ENCODE measurements at regions not wholly inside any gene's neighbourhood (a gene's known extent, or its start where the extent isn't known, plus 50 kb on each side); places are given as distances from the start of the nearest gene placed in this dataset.

DNA sequence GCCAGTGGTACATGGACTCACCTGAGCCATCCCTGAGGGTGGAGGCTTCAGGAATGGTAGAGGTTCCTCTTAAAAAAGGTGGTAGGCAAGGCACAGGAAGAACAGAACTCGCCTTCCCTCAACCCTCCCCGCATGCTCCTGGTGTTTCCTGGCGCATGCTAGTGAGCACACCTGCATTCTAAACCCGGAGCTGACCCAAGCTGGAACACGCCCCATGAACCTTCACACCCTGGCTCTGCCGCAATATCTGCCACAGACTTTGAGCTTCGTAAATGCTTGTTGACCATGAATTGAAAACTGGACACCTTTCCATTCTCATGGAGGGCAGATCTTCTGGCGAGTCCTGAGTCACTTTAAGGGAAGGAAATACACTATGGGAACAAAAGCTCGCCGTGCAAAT is 601.3 kb upstream of the RAB6C start:
- TF ChIP-seq, protein P1, sequence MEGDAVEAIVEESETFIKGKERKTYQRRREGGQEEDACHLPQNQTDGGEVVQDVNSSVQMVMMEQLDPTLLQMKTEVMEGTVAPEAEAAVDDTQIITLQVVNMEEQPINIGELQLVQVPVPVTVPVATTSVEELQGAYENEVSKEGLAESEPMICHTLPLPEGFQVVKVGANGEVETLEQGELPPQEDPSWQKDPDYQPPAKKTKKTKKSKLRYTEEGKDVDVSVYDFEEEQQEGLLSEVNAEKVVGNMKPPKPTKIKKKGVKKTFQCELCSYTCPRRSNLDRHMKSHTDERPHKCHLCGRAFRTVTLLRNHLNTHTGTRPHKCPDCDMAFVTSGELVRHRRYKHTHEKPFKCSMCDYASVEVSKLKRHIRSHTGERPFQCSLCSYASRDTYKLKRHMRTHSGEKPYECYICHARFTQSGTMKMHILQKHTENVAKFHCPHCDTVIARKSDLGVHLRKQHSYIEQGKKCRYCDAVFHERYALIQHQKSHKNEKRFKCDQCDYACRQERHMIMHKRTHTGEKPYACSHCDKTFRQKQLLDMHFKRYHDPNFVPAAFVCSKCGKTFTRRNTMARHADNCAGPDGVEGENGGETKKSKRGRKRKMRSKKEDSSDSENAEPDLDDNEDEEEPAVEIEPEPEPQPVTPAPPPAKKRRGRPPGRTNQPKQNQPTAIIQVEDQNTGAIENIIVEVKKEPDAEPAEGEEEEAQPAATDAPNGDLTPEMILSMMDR (IDR thresholded peaks at IDR 0.05; ENCODE audit: partially characterized antibody, unreplicated experiment): no peak
- peaks cover 12% of the 10 kb centered on the region for H3K36me3 Mint-ChIP-seq (ENCODE audit: unreplicated experiment)
- no peak overlapping the region for H3K27ac Mint-ChIP-seq (ENCODE audit: unreplicated experiment)
- no peak for DNase-seq
- H3K4me3 Mint-ChIP-seq (ENCODE audit: unreplicated experiment): no peak overlapping the region
- no peaks in the 10 kb centered on the region for H3K4me1 Mint-ChIP-seq (ENCODE audit: low read depth, unreplicated experiment)
- H3K9me3 Mint-ChIP-seq (ENCODE audit: unreplicated experiment): peaks cover 8% of the 10 kb centered on the region
- H3K27me3 Mint-ChIP-seq (ENCODE audit: unreplicated experiment): peaks cover 2% of the 10 kb centered on the region

DNA sequence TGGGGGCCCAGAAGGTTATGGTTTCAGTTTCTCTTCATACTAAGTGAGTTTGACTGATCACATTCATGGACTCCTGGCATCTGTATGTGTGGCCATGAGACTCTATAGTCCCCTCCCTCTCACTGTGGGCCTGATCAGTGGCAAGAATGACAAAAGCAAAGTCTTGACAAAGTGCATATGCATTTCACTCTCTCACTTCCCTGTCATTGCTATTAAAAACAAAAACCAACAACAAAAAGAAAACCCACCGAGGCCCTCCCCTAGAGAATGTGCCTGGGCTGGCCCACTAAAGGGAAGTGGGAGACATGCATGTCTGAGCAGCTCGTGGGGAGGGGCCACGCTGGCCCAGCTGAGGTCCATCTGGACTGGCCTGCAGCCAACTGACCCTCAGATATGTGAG is 600.1 kb upstream of the RAB6C start:
- H3K4me3 Mint-ChIP-seq (ENCODE audit: unreplicated experiment): no peak overlapping the region
- no peak overlapping the region for H3K27ac Mint-ChIP-seq (ENCODE audit: unreplicated experiment)
- no peaks in the 10 kb centered on the region for H3K4me1 Mint-ChIP-seq (ENCODE audit: low read depth, unreplicated experiment)
- peaks cover 8% of the 10 kb centered on the region for H3K9me3 Mint-ChIP-seq (ENCODE audit: unreplicated experiment)
- TF ChIP-seq, protein P1 (IDR thresholded peaks at IDR 0.05; ENCODE audit: partially characterized antibody, unreplicated experiment): no peak
- peaks cover 2% of the 10 kb centered on the region for H3K27me3 Mint-ChIP-seq (ENCODE audit: unreplicated experiment)
- no peak for DNase-seq
- peaks cover 12% of the 10 kb centered on the region for H3K36me3 Mint-ChIP-seq (ENCODE audit: unreplicated experiment)

DNA sequence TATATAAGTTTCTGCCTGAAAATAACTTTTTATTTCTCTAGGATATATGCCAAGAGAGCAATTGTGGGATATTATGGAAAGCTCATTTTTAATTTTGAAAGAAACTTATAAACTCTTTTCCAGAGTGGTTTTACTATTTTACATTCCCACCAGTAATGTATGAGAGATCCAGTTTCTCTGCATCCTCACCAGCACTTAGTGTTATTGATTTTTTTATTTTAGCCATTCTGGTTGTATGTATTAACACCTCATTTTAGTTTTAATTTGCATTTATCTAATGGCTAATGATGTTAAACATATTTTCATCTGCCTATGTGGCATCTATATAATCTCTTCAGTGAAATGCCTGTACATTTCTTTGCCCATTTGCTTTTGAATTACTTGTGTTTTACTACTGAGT is 597.7 kb upstream of the RAB6C start:
- Mint-ChIP-seq H3K9me3 (ENCODE audit: unreplicated experiment) (peaks cover 4% of the 10 kb centered on the region), H3K27ac (ENCODE audit: unreplicated experiment) (no peak overlapping the region), H3K4me3 (ENCODE audit: unreplicated experiment) (no peak overlapping the region), H3K4me1 (ENCODE audit: low read depth, unreplicated experiment) (no peaks in the 10 kb centered on the region), H3K27me3 (ENCODE audit: unreplicated experiment) (peaks cover 2% of the 10 kb centered on the region), H3K36me3 (ENCODE audit: unreplicated experiment) (peaks cover 12% of the 10 kb centered on the region)
- TF ChIP-seq, protein P1 (IDR thresholded peaks at IDR 0.05; ENCODE audit: partially characterized antibody, unreplicated experiment): no peak
- no peak for DNase-seq

DNA sequence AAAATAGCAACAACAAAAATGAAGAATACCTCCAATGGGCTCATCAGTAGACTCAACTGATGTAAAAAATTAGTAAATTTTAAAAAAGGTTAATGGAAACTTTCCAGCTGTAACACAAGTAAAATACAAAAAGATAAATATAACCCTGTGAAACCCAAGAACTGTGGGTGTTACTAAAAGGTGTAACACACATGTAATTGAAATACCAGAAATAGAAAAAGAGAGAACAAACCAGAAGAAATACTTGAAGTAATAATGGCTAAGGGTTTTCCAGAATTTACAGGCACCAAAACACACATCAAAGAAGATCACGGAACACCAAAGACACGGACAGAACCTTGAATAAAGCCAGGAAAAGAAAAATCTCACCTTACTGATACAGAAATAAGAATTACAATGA is 590.6 kb upstream of the RAB6C start:
- H3K27ac Mint-ChIP-seq (ENCODE audit: unreplicated experiment): no peak overlapping the region
- H3K9me3 Mint-ChIP-seq (ENCODE audit: unreplicated experiment): no peaks in the 10 kb centered on the region
- peaks cover 6% of the 10 kb centered on the region for H3K36me3 Mint-ChIP-seq (ENCODE audit: unreplicated experiment)
- DNase-seq: no peak
- no peak overlapping the region for H3K4me3 Mint-ChIP-seq (ENCODE audit: unreplicated experiment)
- H3K27me3 Mint-ChIP-seq (ENCODE audit: unreplicated experiment): no peaks in the 10 kb centered on the region
- H3K4me1 Mint-ChIP-seq (ENCODE audit: low read depth, unreplicated experiment): no peaks in the 10 kb centered on the region
- TF ChIP-seq, protein P1 (IDR thresholded peaks at IDR 0.05; ENCODE audit: partially characterized antibody, unreplicated experiment): no peak

DNA sequence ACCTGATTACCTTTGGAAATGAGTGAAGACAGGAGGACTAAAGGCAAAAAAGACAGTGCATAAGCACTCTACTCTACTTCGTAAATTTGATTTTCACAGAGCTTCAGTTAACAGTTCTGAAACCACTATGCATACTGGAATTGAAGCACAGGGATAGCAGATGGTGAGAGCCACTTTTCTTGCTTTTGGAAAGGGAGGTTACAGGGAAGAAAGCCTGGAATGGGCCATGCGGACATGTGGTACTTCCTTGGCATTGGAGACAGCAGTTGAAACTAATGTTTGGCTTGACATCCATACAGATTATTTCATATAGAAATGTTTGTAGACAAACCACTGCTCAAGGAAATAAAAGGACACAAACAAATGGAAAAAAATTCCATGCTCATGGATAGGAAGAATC is 585.6 kb upstream of the RAB6C start:
- TF ChIP-seq, protein P1 (IDR thresholded peaks at IDR 0.05; ENCODE audit: partially characterized antibody, unreplicated experiment): no peak
- no peaks in the 10 kb centered on the region for H3K27me3 Mint-ChIP-seq (ENCODE audit: unreplicated experiment)
- peaks cover 6% of the 10 kb centered on the region for H3K36me3 Mint-ChIP-seq (ENCODE audit: unreplicated experiment)
- peaks cover 2% of the 10 kb centered on the region for H3K9me3 Mint-ChIP-seq (ENCODE audit: unreplicated experiment)
- no peak overlapping the region for H3K4me3 Mint-ChIP-seq (ENCODE audit: unreplicated experiment)
- DNase-seq: no peak
- peaks cover 8% of the 10 kb centered on the region for H3K4me1 Mint-ChIP-seq (ENCODE audit: low read depth, unreplicated experiment)
- H3K27ac Mint-ChIP-seq (ENCODE audit: unreplicated experiment): no peak overlapping the region

Data from glutamatergic neuron (in vitro differentiated cells).